ENCODE measurements at regions not wholly inside any gene's neighbourhood (a gene's known extent, or its start where the extent isn't known, plus 50 kb on each side); places are given as distances from the start of the nearest gene placed in this dataset.

- DNase-seq (ENCODE audit: low spot score, unreplicated experiment): no peak
- peaks cover 8% of the 10 kb centered on the region for H3K9me3 Mint-ChIP-seq (ENCODE audit: low read depth)
- no peak overlapping the region for H3K27ac Mint-ChIP-seq
- no peaks in the 10 kb centered on the region for H3K4me1 Mint-ChIP-seq (ENCODE audit: low read depth)
- no peak overlapping the region for H3K4me3 Mint-ChIP-seq (ENCODE audit: low read depth)
- H3K27me3 Mint-ChIP-seq: peaks cover 70% of the 10 kb centered on the region
- TF ChIP-seq, protein P1, sequence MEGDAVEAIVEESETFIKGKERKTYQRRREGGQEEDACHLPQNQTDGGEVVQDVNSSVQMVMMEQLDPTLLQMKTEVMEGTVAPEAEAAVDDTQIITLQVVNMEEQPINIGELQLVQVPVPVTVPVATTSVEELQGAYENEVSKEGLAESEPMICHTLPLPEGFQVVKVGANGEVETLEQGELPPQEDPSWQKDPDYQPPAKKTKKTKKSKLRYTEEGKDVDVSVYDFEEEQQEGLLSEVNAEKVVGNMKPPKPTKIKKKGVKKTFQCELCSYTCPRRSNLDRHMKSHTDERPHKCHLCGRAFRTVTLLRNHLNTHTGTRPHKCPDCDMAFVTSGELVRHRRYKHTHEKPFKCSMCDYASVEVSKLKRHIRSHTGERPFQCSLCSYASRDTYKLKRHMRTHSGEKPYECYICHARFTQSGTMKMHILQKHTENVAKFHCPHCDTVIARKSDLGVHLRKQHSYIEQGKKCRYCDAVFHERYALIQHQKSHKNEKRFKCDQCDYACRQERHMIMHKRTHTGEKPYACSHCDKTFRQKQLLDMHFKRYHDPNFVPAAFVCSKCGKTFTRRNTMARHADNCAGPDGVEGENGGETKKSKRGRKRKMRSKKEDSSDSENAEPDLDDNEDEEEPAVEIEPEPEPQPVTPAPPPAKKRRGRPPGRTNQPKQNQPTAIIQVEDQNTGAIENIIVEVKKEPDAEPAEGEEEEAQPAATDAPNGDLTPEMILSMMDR (IDR thresholded peaks at IDR 0.05; ENCODE audit: unreplicated experiment): no peak
- no peaks in the 10 kb centered on the region for H3K36me3 Mint-ChIP-seq (ENCODE audit: insufficient read depth)
These were observed 89.0 kb upstream of the ZNF507 start for GRCh38 chr19:32256341-32256975.

GRCh38 chr19:32257326-32258073 is 87.9 kb upstream of the ZNF507 start:
- Mint-ChIP-seq H3K36me3 (ENCODE audit: insufficient read depth) (no peaks in the 10 kb centered on the region), H3K9me3 (ENCODE audit: low read depth) (peaks cover 8% of the 10 kb centered on the region), H3K27ac (no peak overlapping the region), H3K27me3 (peaks cover 62% of the 10 kb centered on the region), H3K4me3 (ENCODE audit: low read depth) (no peak overlapping the region), H3K4me1 (ENCODE audit: low read depth) (no peaks in the 10 kb centered on the region)
- TF ChIP-seq, protein P1 (IDR thresholded peaks at IDR 0.05; ENCODE audit: unreplicated experiment): no peak
- DNase-seq (ENCODE audit: low spot score, unreplicated experiment): no peak

- Mint-ChIP-seq H3K27ac (no peak overlapping the region), H3K27me3 (peaks cover 60% of the 10 kb centered on the region), H3K4me3 (ENCODE audit: low read depth) (no peak overlapping the region), H3K36me3 (ENCODE audit: insufficient read depth) (no peaks in the 10 kb centered on the region), H3K9me3 (ENCODE audit: low read depth) (peaks cover 11% of the 10 kb centered on the region), H3K4me1 (ENCODE audit: low read depth) (peaks cover 3% of the 10 kb centered on the region)
- TF ChIP-seq, protein P1 (IDR thresholded peaks at IDR 0.05; ENCODE audit: unreplicated experiment): no peak
- DNase-seq (ENCODE audit: low spot score, unreplicated experiment): no peak
These were observed 87.2 kb upstream of the ZNF507 start for GRCh38 chr19:32258167-32258566.

GRCh38 chr19:32264568-32264967 is 80.8 kb upstream of the ZNF507 start:
- peaks cover 34% of the 10 kb centered on the region for H3K27me3 Mint-ChIP-seq
- H3K4me1 Mint-ChIP-seq (ENCODE audit: low read depth): peaks cover 9% of the 10 kb centered on the region
- H3K27ac Mint-ChIP-seq: no peak overlapping the region
- H3K9me3 Mint-ChIP-seq (ENCODE audit: low read depth): peaks cover 8% of the 10 kb centered on the region
- TF ChIP-seq, protein P1 (IDR thresholded peaks at IDR 0.05; ENCODE audit: unreplicated experiment): no peak
- no peaks in the 10 kb centered on the region for H3K36me3 Mint-ChIP-seq (ENCODE audit: insufficient read depth)
- no peak overlapping the region for H3K4me3 Mint-ChIP-seq (ENCODE audit: low read depth)
- DNase-seq (ENCODE audit: low spot score, unreplicated experiment): no peak

DNA sequence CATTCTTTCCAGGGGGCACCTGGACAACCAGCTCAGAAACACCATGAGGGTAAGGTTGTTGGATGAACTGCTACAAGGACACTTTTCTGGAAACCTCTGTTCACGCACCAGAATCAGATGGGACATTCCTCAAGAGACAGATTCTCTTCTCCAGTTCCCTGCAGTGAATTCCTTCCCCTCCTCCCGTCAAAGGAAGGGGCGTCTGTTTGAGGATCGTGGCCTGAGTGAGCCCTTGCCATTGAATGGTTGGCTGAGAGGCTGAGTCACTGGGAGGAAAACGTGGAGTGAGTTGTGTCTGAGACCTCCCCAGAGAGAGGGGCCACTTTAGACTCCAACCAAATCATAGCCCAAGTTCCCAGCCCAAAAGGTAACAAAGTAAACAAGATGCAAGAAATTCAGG is 79.4 kb upstream of the ZNF507 start:
- Mint-ChIP-seq H3K4me1 (ENCODE audit: low read depth) (peaks cover 9% of the 10 kb centered on the region), H3K36me3 (ENCODE audit: insufficient read depth) (no peaks in the 10 kb centered on the region), H3K27ac (no peak overlapping the region), H3K27me3 (peaks cover 40% of the 10 kb centered on the region), H3K4me3 (ENCODE audit: low read depth) (no peak overlapping the region), H3K9me3 (ENCODE audit: low read depth) (peaks cover 8% of the 10 kb centered on the region)
- TF ChIP-seq, protein P1 (IDR thresholded peaks at IDR 0.05; ENCODE audit: unreplicated experiment): no peak
- no peak for DNase-seq (ENCODE audit: low spot score, unreplicated experiment)
